ENCODE measurements at regions not wholly inside any gene's neighbourhood (a gene's known extent, or its start where the extent isn't known, plus 50 kb on each side); places are given as distances from the start of the nearest gene placed in this dataset.
"Not testable (repeated sequence)": the region's sequence is repeated elsewhere in the genome, so short reads cannot be mapped to it uniquely, and the experiment has no call there.

DNA sequence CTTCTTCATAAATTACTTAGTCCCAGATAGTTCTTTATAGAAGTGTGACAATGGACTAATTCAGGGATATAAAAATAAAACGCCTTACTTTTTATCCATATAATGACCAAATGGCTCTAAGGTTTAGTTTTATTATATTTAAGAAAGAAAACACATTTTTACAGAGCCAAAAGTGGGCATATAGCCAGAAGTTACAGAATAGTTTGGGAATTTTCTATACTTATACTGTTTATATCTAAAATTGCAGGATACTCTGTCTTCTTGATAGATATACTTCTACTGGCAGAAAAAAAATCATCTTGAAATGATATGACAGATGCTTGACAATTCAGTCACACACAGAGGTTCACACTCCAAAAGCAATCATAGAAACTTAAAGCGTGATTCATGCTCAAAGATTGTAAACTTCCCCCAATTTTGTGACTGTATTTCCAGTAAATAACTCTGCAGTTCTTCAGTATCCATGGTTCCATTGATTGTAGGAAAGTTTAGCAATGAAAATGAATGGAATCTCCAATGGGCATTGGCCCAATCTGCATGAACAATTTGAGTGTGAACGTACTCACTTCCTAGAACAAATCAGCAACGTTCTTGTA is 307.8 kb downstream of the NOVA1 start:
- Histone ChIP-seq H3K9me3 (no peaks in the 10 kb centered on the region), H3K27ac (replicated peaks in 1 of 4) (no peak overlapping the region), H3K27me3 (no peaks in the 10 kb centered on the region), H3K36me3 (no peaks in the 10 kb centered on the region), H3K4me3 (no peak overlapping the region), H3K4me1 (peaks cover 0 to 14% (median 6%) of the 10 kb centered on the region in 4 donors)
- TF ChIP-seq POLR2A (IDR thresholded peaks at IDR 0.05; ENCODE audit: low read depth) (no peak), EP300 (IDR thresholded peaks at IDR 0.05) (no peak), POLR2AphosphoS5 (IDR thresholded peaks at IDR 0.05) (no peak)
- TF ChIP-seq, protein P1, sequence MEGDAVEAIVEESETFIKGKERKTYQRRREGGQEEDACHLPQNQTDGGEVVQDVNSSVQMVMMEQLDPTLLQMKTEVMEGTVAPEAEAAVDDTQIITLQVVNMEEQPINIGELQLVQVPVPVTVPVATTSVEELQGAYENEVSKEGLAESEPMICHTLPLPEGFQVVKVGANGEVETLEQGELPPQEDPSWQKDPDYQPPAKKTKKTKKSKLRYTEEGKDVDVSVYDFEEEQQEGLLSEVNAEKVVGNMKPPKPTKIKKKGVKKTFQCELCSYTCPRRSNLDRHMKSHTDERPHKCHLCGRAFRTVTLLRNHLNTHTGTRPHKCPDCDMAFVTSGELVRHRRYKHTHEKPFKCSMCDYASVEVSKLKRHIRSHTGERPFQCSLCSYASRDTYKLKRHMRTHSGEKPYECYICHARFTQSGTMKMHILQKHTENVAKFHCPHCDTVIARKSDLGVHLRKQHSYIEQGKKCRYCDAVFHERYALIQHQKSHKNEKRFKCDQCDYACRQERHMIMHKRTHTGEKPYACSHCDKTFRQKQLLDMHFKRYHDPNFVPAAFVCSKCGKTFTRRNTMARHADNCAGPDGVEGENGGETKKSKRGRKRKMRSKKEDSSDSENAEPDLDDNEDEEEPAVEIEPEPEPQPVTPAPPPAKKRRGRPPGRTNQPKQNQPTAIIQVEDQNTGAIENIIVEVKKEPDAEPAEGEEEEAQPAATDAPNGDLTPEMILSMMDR (IDR thresholded peaks at IDR 0.05), result no peak
- 25% methylated on average over 4 of the region's 4 CpGs for WGBS
- no peak for DNase-seq (ENCODE audit: extremely low spot score)
- intact Hi-C loops (cut with DNase I), result no loop called here

GRCh38 chr14:26286913-26287205 is 311.0 kb downstream of the NOVA1 start:
- no peak overlapping the region for H3K4me3 ChIP-seq
- intact Hi-C loops (cut with DNase I), result no loop called here
- no peak overlapping the region for H3K27ac ChIP-seq (replicated peaks in 1 of 4)

GRCh38 chr14:26286081-26286912 is 311.5 kb downstream of the NOVA1 start:
- intact Hi-C loops (cut with DNase I), result no loop called here
- WGBS, result 32% methylated on average over 9 of the region's 9 CpGs
- H3K36me3 ChIP-seq, result no peaks in the 10 kb centered on the region
- no peak overlapping the region for H3K4me3 ChIP-seq
- TF ChIP-seq EP300 (IDR thresholded peaks at IDR 0.05) (no peak), POLR2A (IDR thresholded peaks at IDR 0.05; ENCODE audit: low read depth) (no peak)
- TF ChIP-seq, protein P1 (IDR thresholded peaks at IDR 0.05), result no peak
- no peaks in the 10 kb centered on the region for H3K27me3 ChIP-seq
- DNase-seq (ENCODE audit: extremely low spot score), result no peak
- H3K27ac ChIP-seq (replicated peaks in 1 of 4), result no peak overlapping the region
- H3K9me3 ChIP-seq, result no peaks in the 10 kb centered on the region
- H3K4me1 ChIP-seq, result peaks cover 0 to 29% (median 13%) of the 10 kb centered on the region in 4 donors

More at GRCh38 chr14:26286913-26287205, 311.0 kb downstream of the NOVA1 start:
- Histone ChIP-seq H3K4me1 (peaks cover 0 to 23% (median 10%) of the 10 kb centered on the region in 4 donors), H3K36me3 (no peaks in the 10 kb centered on the region), H3K9me3 (no peaks in the 10 kb centered on the region), H3K27me3 (no peaks in the 10 kb centered on the region)
- no peak for DNase-seq (ENCODE audit: extremely low spot score)
- no peak for TF ChIP-seq POLR2A (IDR thresholded peaks at IDR 0.05; ENCODE audit: low read depth)
- TF ChIP-seq, protein P1 (IDR thresholded peaks at IDR 0.05), result no peak
- no peak for TF ChIP-seq EP300 (IDR thresholded peaks at IDR 0.05)
- TF ChIP-seq POLR2AphosphoS5 (IDR thresholded peaks at IDR 0.05), result no peak
- 4% methylated on average over 1 of the region's 1 CpG for WGBS

DNA sequence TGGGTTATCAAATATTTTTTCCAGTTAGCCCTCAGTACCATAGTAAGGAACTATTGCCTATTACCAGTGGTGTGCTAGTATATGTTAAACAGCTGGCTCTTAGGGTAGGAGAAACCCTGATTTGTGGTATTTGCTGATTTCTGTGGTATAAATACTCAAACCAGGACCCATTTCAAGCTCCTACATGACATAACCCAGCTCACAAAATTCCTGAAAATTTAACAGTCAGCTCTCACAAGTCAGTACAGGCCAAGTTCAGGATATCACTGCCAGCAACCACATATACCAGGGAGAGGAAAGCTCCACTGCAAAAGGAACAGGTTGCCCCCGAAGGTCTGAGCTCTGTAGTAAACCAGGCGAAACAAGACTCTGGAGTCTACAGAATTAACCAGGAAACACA is 315.3 kb downstream of the NOVA1 start:
- intact Hi-C loops (cut with DNase I), result no loop called here
- Histone ChIP-seq H3K27me3 (no peaks in the 10 kb centered on the region), H3K4me3 (no peak overlapping the region), H3K36me3 (no peaks in the 10 kb centered on the region), H3K9me3 (no peaks in the 10 kb centered on the region), H3K27ac (replicated peaks in 1 of 4) (no peak overlapping the region), H3K4me1 (peaks cover 0 to 32% (median 18%) of the 10 kb centered on the region in 4 donors)
- no peak for DNase-seq (ENCODE audit: extremely low spot score)
- TF ChIP-seq EP300 (IDR thresholded peaks at IDR 0.05) (no peak), POLR2AphosphoS5 (IDR thresholded peaks at IDR 0.05) (no peak), POLR2A (IDR thresholded peaks at IDR 0.05; ENCODE audit: low read depth) (no peak)
- TF ChIP-seq, protein P1 (IDR thresholded peaks at IDR 0.05), result no peak
- 92% methylated on average over 2 of the region's 2 CpGs for WGBS

DNA sequence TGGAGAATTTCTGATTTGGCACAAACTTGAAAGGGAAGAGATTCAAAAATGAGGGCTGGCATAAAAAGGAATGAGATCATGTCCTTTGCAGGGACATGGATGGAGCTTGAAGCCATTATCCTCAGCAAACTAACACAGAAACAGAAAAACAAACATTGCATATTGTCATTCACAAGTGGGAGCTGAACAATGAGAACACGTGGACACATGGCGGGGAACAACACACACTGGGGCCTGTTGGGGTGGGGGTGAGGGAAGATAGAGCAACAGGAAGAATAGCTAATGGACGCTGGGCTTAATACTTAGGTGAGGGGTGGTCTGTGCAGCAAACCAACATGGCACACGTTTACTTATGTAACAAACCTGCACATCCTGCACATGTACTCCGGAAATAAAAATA is 315.8 kb downstream of the NOVA1 start:
- H3K27me3 ChIP-seq; H3K4me3 ChIP-seq; H3K9me3 ChIP-seq; DNase-seq (ENCODE audit: extremely low spot score); H3K27ac ChIP-seq (replicated peaks in 1 of 4); H3K36me3 ChIP-seq; intact Hi-C loops (cut with DNase I): not testable (repeated sequence)
- WGBS, result 84% methylated on average over 5 of the region's 5 CpGs
- H3K4me1 ChIP-seq, result peaks cover 0 to 32% (median 18%) of the 10 kb centered on the region in 4 donors

Data from esophagus muscularis mucosa (tissue), 4 donors.